RWPE1 (cell line): ENCODE measurements at regions not wholly inside any gene's neighbourhood (a gene's known extent, or its start where the extent isn't known, plus 50 kb on each side); places are given as distances from the start of the nearest gene placed in this dataset.
A peak's percentile ranks its signal among the peaks of the same experiment; 100 is the strongest.

Source experiments
- CTCF ChIA-PET: fragments of 350-600 bp; sonication (Branson Sonifier 250); formaldehyde crosslinking; extraction: SDS; loops from one replicate; lab custom pipeline; 2021; lab: Yijun Ruan, JAX
- POLR2A ChIA-PET: fragments of 400-600 bp; formaldehyde crosslinking; extraction: SDS; loops from one replicate; lab custom pipeline; 2020; ENCODE audit warnings: antibody characterized with exemption; ENCODE audit not compliant: low non-redundant PET; lab: Yijun Ruan, JAX
- DNase-seq: peaks from one replicate; pipeline ENCODE4 v3.0.0; 2012; ENCODE audit warnings: low spot score
- H3K27ac ChIP-seq: fragments of 450-650 bp; 2 replicates; pipeline ENCODE4 v1.5.1; 2017
- TF ChIP-seq, protein P1 (sequence below): fragments of 450-650 bp; conservative IDR thresholded peaks from 2 replicates; pipeline ENCODE4 v1.5.1; 2017; ENCODE audit warnings: low read depth, mild to moderate bottlenecking

GRCh38 chr1:177891809-177892208 lies 78.0 kb downstream of the SEC16B start:
- ChIA-PET POLR2A (no interaction called here), CTCF (no interaction called here)
- H3K27ac ChIP-seq, result peak overlapping the region; percentile 60
- TF ChIP-seq, protein P1, sequence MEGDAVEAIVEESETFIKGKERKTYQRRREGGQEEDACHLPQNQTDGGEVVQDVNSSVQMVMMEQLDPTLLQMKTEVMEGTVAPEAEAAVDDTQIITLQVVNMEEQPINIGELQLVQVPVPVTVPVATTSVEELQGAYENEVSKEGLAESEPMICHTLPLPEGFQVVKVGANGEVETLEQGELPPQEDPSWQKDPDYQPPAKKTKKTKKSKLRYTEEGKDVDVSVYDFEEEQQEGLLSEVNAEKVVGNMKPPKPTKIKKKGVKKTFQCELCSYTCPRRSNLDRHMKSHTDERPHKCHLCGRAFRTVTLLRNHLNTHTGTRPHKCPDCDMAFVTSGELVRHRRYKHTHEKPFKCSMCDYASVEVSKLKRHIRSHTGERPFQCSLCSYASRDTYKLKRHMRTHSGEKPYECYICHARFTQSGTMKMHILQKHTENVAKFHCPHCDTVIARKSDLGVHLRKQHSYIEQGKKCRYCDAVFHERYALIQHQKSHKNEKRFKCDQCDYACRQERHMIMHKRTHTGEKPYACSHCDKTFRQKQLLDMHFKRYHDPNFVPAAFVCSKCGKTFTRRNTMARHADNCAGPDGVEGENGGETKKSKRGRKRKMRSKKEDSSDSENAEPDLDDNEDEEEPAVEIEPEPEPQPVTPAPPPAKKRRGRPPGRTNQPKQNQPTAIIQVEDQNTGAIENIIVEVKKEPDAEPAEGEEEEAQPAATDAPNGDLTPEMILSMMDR, result no peak
- DNase-seq, result no peak

- CTCF ChIA-PET, result interaction anchor here (0.6 kb wide), 1 partner anchor 47 kb away, joined by 3 read pairs; no protein-coding TSS in a partner anchor
- TF ChIP-seq, protein P1, result no peak
- DNase-seq, result no peak
- POLR2A ChIA-PET, result no interaction called here
- H3K27ac ChIP-seq, result no peak overlapping the region
Measured at GRCh38 chr1:177890479-177890878, 79.4 kb downstream of the SEC16B start.

GRCh38 chr1:177884479-177885021 lies 85.3 kb downstream of the SEC16B start:
- ChIA-PET CTCF (no interaction called here), POLR2A (no interaction called here)
- no peak overlapping the region for H3K27ac ChIP-seq
- DNase-seq, result no peak
- TF ChIP-seq, protein P1, result no peak

GRCh38 chr1:177883581-177883980 lies 86.3 kb downstream of the SEC16B start:
- ChIA-PET CTCF (no interaction called here), POLR2A (no interaction called here)
- TF ChIP-seq, protein P1, result no peak
- no peak overlapping the region for H3K27ac ChIP-seq
- DNase-seq, result no peak

DNA sequence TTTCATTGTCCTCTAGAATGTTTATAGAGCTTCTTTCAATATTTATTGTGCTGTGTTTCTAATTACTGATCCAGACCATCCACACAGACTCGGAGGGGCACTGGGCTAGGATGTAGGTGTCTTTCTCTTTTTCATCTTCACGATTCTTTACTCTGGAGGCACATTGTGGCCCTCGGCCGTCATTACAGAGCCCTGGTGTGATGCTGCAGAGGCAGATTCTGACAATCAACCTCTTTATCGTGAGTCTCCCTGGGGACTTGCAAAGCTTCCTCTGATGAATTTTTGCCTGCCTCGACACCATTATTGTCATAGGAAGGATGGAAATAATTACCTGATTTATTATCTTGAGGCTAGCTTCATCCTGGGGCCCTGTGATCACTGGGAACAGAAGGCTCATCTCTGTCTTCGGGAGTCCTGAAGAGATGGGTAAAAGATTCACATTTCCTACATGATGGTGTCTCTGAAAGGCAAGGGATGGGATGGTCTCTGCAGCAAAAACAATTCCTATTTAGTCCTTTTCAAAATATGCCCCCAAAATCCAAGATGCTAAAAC lies 89.4 kb downstream of the SEC16B start:
- TF ChIP-seq, protein P1, result no peak
- H3K27ac ChIP-seq, result no peak overlapping the region
- DNase-seq, result no peak
- POLR2A ChIA-PET, result no interaction called here
- CTCF ChIA-PET, result no interaction called here

GRCh38 chr1:177877086-177877485 lies 92.8 kb downstream of the SEC16B start:
- CTCF ChIA-PET, result interaction anchor here (0.5 kb wide), 1 partner anchor 405 kb away, joined by 4 read pairs; no protein-coding TSS in a partner anchor
- TF ChIP-seq, protein P1, result no peak
- no peak overlapping the region for H3K27ac ChIP-seq

More at GRCh38 chr1:177877086-177877485, 92.8 kb downstream of the SEC16B start:
- POLR2A ChIA-PET, result no interaction called here
- no peak for DNase-seq
